ENCODE measurements at regions not wholly inside any gene's neighbourhood (a gene's known extent, or its start where the extent isn't known, plus 50 kb on each side); places are given as distances from the start of the nearest gene placed in this dataset.
"Not testable (repeated sequence)": the region's sequence is repeated elsewhere in the genome, so short reads cannot be mapped to it uniquely, and the experiment has no call there.

- H3K36me3 ChIP-seq (ENCODE audit: insufficient read depth, low read length), result no peaks in the 10 kb centered on the region
- no peaks in the 10 kb centered on the region for H3K4me1 ChIP-seq (ENCODE audit: insufficient read depth, low read length)
- H3K27me3 ChIP-seq (ENCODE audit: insufficient read depth, low read length), result no peaks in the 10 kb centered on the region
- no peak overlapping the region for H2AFZ ChIP-seq (ENCODE audit: low read depth, low read length)
- H3K4me3 ChIP-seq (ENCODE audit: low read length), result no peak overlapping the region
- no peaks in the 10 kb centered on the region for H3K9me3 ChIP-seq (ENCODE audit: low read length)
Observed at GRCh38 chr18:1522249-1522615, 617.6 kb downstream of the ADCYAP1 start.

- Histone ChIP-seq H3K4me1 (ENCODE audit: insufficient read depth, low read length) (no peaks in the 10 kb centered on the region), H3K9me3 (ENCODE audit: low read length) (no peaks in the 10 kb centered on the region), H3K36me3 (ENCODE audit: insufficient read depth, low read length) (no peaks in the 10 kb centered on the region), H3K4me3 (ENCODE audit: low read length) (no peak overlapping the region), H2AFZ (ENCODE audit: low read depth, low read length) (no peak overlapping the region), H3K27me3 (ENCODE audit: insufficient read depth, low read length) (no peaks in the 10 kb centered on the region)
Observed at GRCh38 chr18:1526991-1527390, 622.3 kb downstream of the ADCYAP1 start.

- no peak overlapping the region for H3K4me3 ChIP-seq (ENCODE audit: low read length)
Observed at GRCh38 chr18:1527805-1528204, 623.1 kb downstream of the ADCYAP1 start.

GRCh38 chr18:1528447-1528846, 623.8 kb downstream of the ADCYAP1 start:
- no peaks in the 10 kb centered on the region for H3K4me1 ChIP-seq (ENCODE audit: insufficient read depth, low read length)
- H3K9me3 ChIP-seq (ENCODE audit: low read length), result no peaks in the 10 kb centered on the region
- no peaks in the 10 kb centered on the region for H3K36me3 ChIP-seq (ENCODE audit: insufficient read depth, low read length)
- no peak overlapping the region for H3K4me3 ChIP-seq (ENCODE audit: low read length)
- H2AFZ ChIP-seq (ENCODE audit: low read depth, low read length), result no peak overlapping the region
- H3K27me3 ChIP-seq (ENCODE audit: insufficient read depth, low read length), result no peaks in the 10 kb centered on the region

More at GRCh38 chr18:1527805-1528204, 623.1 kb downstream of the ADCYAP1 start:
- H3K9me3 ChIP-seq (ENCODE audit: low read length), result no peaks in the 10 kb centered on the region
- no peaks in the 10 kb centered on the region for H3K36me3 ChIP-seq (ENCODE audit: insufficient read depth, low read length)
- H3K4me1 ChIP-seq (ENCODE audit: insufficient read depth, low read length), result no peaks in the 10 kb centered on the region
- no peaks in the 10 kb centered on the region for H3K27me3 ChIP-seq (ENCODE audit: insufficient read depth, low read length)
- no peak overlapping the region for H2AFZ ChIP-seq (ENCODE audit: low read depth, low read length)

- Histone ChIP-seq H3K4me1 (ENCODE audit: insufficient read depth, low read length) (no peaks in the 10 kb centered on the region), H3K36me3 (ENCODE audit: insufficient read depth, low read length) (no peaks in the 10 kb centered on the region), H3K4me3 (ENCODE audit: low read length) (no peak overlapping the region), H3K9me3 (ENCODE audit: low read length) (no peaks in the 10 kb centered on the region), H3K27me3 (ENCODE audit: insufficient read depth, low read length) (no peaks in the 10 kb centered on the region), H2AFZ (ENCODE audit: low read depth, low read length) (no peak overlapping the region)
Observed at GRCh38 chr18:1528964-1529509, 624.4 kb downstream of the ADCYAP1 start.

- Histone ChIP-seq H3K9me3 (ENCODE audit: low read length) (no peaks in the 10 kb centered on the region), H3K4me3 (ENCODE audit: low read length) (no peak overlapping the region), H3K36me3 (ENCODE audit: insufficient read depth, low read length) (no peaks in the 10 kb centered on the region), H3K27me3 (ENCODE audit: insufficient read depth, low read length) (no peaks in the 10 kb centered on the region), H3K4me1 (ENCODE audit: insufficient read depth, low read length) (no peaks in the 10 kb centered on the region), H2AFZ (ENCODE audit: low read depth, low read length) (no peak overlapping the region)
Observed at GRCh38 chr18:1530650-1531049, 626.0 kb downstream of the ADCYAP1 start.

- H3K27me3 ChIP-seq (ENCODE audit: insufficient read depth, low read length), result no peaks in the 10 kb centered on the region
- H3K4me1 ChIP-seq (ENCODE audit: insufficient read depth, low read length), result no peaks in the 10 kb centered on the region
- H3K9me3 ChIP-seq (ENCODE audit: low read length), result no peaks in the 10 kb centered on the region
- no peaks in the 10 kb centered on the region for H3K36me3 ChIP-seq (ENCODE audit: insufficient read depth, low read length)
- H2AFZ ChIP-seq (ENCODE audit: low read depth, low read length), result no peak overlapping the region
- H3K4me3 ChIP-seq (ENCODE audit: low read length), result no peak overlapping the region
Observed at GRCh38 chr18:1539276-1539675, 634.6 kb downstream of the ADCYAP1 start.

- Histone ChIP-seq H3K9me3 (ENCODE audit: low read length) (no peaks in the 10 kb centered on the region), H3K4me1 (ENCODE audit: insufficient read depth, low read length) (no peaks in the 10 kb centered on the region), H3K27me3 (ENCODE audit: insufficient read depth, low read length) (no peaks in the 10 kb centered on the region), H2AFZ (ENCODE audit: low read depth, low read length) (no peak overlapping the region), H3K4me3 (ENCODE audit: low read length) (no peak overlapping the region), H3K36me3 (ENCODE audit: insufficient read depth, low read length) (no peaks in the 10 kb centered on the region)
Observed at GRCh38 chr18:1541478-1541877, 636.8 kb downstream of the ADCYAP1 start.

- Histone ChIP-seq H2AFZ (ENCODE audit: low read depth, low read length) (no peak overlapping the region), H3K9me3 (ENCODE audit: low read length) (no peaks in the 10 kb centered on the region), H3K4me3 (ENCODE audit: low read length) (no peak overlapping the region), H3K36me3 (ENCODE audit: insufficient read depth, low read length) (no peaks in the 10 kb centered on the region), H3K27me3 (ENCODE audit: insufficient read depth, low read length) (no peaks in the 10 kb centered on the region), H3K4me1 (ENCODE audit: insufficient read depth, low read length) (no peaks in the 10 kb centered on the region)
Observed at GRCh38 chr18:1542230-1542774, 637.6 kb downstream of the ADCYAP1 start.

- Histone ChIP-seq H3K27me3 (ENCODE audit: insufficient read depth, low read length) (no peaks in the 10 kb centered on the region), H3K9me3 (ENCODE audit: low read length) (no peaks in the 10 kb centered on the region), H2AFZ (ENCODE audit: low read depth, low read length) (no peak overlapping the region), H3K4me1 (ENCODE audit: insufficient read depth, low read length) (no peaks in the 10 kb centered on the region), H3K36me3 (ENCODE audit: insufficient read depth, low read length) (no peaks in the 10 kb centered on the region), H3K4me3 (ENCODE audit: low read length) (no peak overlapping the region)
Observed at GRCh38 chr18:1544016-1544415, 639.3 kb downstream of the ADCYAP1 start.

GRCh38 chr18:1557711-1558110, 653.0 kb downstream of the ADCYAP1 start:
- not testable (repeated sequence) for H3K4me3 ChIP-seq (ENCODE audit: low read length); H2AFZ ChIP-seq (ENCODE audit: low read depth, low read length); H3K9me3 ChIP-seq (ENCODE audit: low read length); H3K27me3 ChIP-seq (ENCODE audit: insufficient read depth, low read length); H3K36me3 ChIP-seq (ENCODE audit: insufficient read depth, low read length); H3K4me1 ChIP-seq (ENCODE audit: insufficient read depth, low read length)

- Histone ChIP-seq H3K4me3 (ENCODE audit: low read length) (no peak overlapping the region), H3K27me3 (ENCODE audit: insufficient read depth, low read length) (no peaks in the 10 kb centered on the region), H2AFZ (ENCODE audit: low read depth, low read length) (no peak overlapping the region), H3K4me1 (ENCODE audit: insufficient read depth, low read length) (no peaks in the 10 kb centered on the region), H3K36me3 (ENCODE audit: insufficient read depth, low read length) (no peaks in the 10 kb centered on the region), H3K9me3 (ENCODE audit: low read length) (no peaks in the 10 kb centered on the region)
Observed at GRCh38 chr18:1559563-1559962, 654.9 kb downstream of the ADCYAP1 start.

- Histone ChIP-seq H3K4me3 (ENCODE audit: low read length) (no peak overlapping the region), H2AFZ (ENCODE audit: low read depth, low read length) (no peak overlapping the region), H3K27me3 (ENCODE audit: insufficient read depth, low read length) (no peaks in the 10 kb centered on the region), H3K9me3 (ENCODE audit: low read length) (no peaks in the 10 kb centered on the region), H3K36me3 (ENCODE audit: insufficient read depth, low read length) (no peaks in the 10 kb centered on the region), H3K4me1 (ENCODE audit: insufficient read depth, low read length) (no peaks in the 10 kb centered on the region)
Observed at GRCh38 chr18:1564793-1565192, 660.1 kb downstream of the ADCYAP1 start.

GRCh38 chr18:1571206-1571605, 666.5 kb downstream of the ADCYAP1 start:
- no peak overlapping the region for H2AFZ ChIP-seq (ENCODE audit: low read depth, low read length)
- no peaks in the 10 kb centered on the region for H3K36me3 ChIP-seq (ENCODE audit: insufficient read depth, low read length)

More at GRCh38 chr18:1571206-1571605, 666.5 kb downstream of the ADCYAP1 start:
- Histone ChIP-seq H3K4me1 (ENCODE audit: insufficient read depth, low read length) (no peaks in the 10 kb centered on the region), H3K4me3 (ENCODE audit: low read length) (no peak overlapping the region), H3K9me3 (ENCODE audit: low read length) (no peaks in the 10 kb centered on the region), H3K27me3 (ENCODE audit: insufficient read depth, low read length) (no peaks in the 10 kb centered on the region)
